OCI-LY7 (cell line): ENCODE measurements at regions not wholly inside any gene's neighbourhood (a gene's known extent, or its start where the extent isn't known, plus 50 kb on each side); places are given as distances from the start of the nearest gene placed in this dataset.

Source experiments
- EZH2phosphoT487 ChIP-seq: fragments of 200-600 bp; sonication (generic); IDR thresholded peaks from 2 replicates; pipeline ENCODE4 v1.6.1; 2018; ENCODE audit warnings: low read depth, borderline replicate concordance, mild to moderate bottlenecking, mixed run types, antibody characterized with exemption, low read length, moderate library complexity, mixed read lengths
- TF ChIP-seq, protein P1 (sequence below): fragments of 200-600 bp; sonication (generic); conservative IDR thresholded peaks from 2 replicates; pipeline ENCODE4 v1.5.1; 2014; ENCODE audit warnings: mild to moderate bottlenecking, antibody characterized with exemption, low read length, moderate library complexity, mixed read lengths

DNA sequence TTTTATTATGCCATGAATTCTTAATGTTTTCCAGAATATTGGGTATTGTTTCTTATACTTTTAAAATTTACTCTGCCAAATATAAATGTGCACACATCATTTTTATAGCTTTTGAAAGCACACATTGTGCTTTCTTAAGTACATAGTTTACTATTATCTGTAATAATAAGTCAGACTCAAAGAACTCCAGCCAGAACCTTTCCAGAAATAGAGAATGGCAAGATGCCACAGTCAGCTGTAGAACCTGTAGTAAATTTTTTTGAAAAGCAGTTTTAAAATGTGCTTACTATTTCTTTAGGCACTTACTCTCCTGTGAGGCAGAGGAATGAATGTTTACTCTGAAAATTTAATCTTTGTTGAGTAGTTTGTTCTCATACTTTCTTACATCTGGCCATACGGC is 1287.1 kb downstream of the PCDH9 start:
- TF ChIP-seq, protein P1, sequence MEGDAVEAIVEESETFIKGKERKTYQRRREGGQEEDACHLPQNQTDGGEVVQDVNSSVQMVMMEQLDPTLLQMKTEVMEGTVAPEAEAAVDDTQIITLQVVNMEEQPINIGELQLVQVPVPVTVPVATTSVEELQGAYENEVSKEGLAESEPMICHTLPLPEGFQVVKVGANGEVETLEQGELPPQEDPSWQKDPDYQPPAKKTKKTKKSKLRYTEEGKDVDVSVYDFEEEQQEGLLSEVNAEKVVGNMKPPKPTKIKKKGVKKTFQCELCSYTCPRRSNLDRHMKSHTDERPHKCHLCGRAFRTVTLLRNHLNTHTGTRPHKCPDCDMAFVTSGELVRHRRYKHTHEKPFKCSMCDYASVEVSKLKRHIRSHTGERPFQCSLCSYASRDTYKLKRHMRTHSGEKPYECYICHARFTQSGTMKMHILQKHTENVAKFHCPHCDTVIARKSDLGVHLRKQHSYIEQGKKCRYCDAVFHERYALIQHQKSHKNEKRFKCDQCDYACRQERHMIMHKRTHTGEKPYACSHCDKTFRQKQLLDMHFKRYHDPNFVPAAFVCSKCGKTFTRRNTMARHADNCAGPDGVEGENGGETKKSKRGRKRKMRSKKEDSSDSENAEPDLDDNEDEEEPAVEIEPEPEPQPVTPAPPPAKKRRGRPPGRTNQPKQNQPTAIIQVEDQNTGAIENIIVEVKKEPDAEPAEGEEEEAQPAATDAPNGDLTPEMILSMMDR: no peak
- no peak for TF ChIP-seq EZH2phosphoT487
